ENCODE measurements at regions not wholly inside any gene's neighbourhood (a gene's known extent, or its start where the extent isn't known, plus 50 kb on each side); places are given as distances from the start of the nearest gene placed in this dataset.

- DNase-seq: no peak
These were observed 365.9 kb downstream of the MMUT start for GRCh38 chr6:49097116-49097515.

GRCh38 chr6:49088631-49089030 is 374.4 kb downstream of the MMUT start:
- DNase-seq: no peak

- DNase-seq: no peak
These were observed 375.7 kb downstream of the MMUT start for GRCh38 chr6:49087369-49087768.

GRCh38 chr6:49082611-49083010 is 380.4 kb downstream of the MMUT start:
- DNase-seq: no peak

GRCh38 chr6:49072885-49073620 is 390.0 kb downstream of the MMUT start:
- DNase-seq: no peak

GRCh38 chr6:49072146-49072545 is 390.9 kb downstream of the MMUT start:
- DNase-seq: no peak

- DNase-seq: no peak
These were observed 392.6 kb downstream of the MMUT start for GRCh38 chr6:49070411-49070810.

- DNase-seq: no peak
These were observed 408.7 kb downstream of the MMUT start for GRCh38 chr6:49054311-49054710.

- DNase-seq: no peak
These were observed 410.2 kb downstream of the MMUT start for GRCh38 chr6:49052901-49053300.

GRCh38 chr6:49051281-49051680 is 411.8 kb downstream of the MMUT start:
- DNase-seq: no peak

- DNase-seq: no peak
These were observed 412.5 kb downstream of the MMUT start for GRCh38 chr6:49050584-49050983.

- DNase-seq: no peak
These were observed 424.7 kb downstream of the MMUT start for GRCh38 chr6:49038294-49038822.

- DNase-seq: no peak
These were observed 432.6 kb downstream of the MMUT start for GRCh38 chr6:49030251-49031020.

GRCh38 chr6:49027644-49028043 is 435.4 kb downstream of the MMUT start:
- DNase-seq: no peak

GRCh38 chr6:49025273-49026240 is 437.5 kb downstream of the MMUT start:
- DNase-seq: no peak

- DNase-seq: no peak
These were observed 458.3 kb downstream of the MMUT start for GRCh38 chr6:49004801-49005200.

GRCh38 chr6:49003348-49003747 is 459.7 kb downstream of the MMUT start:
- DNase-seq: no peak

- no peak for DNase-seq
These were observed 461.1 kb downstream of the MMUT start for GRCh38 chr6:49001856-49002541.

GRCh38 chr6:48998574-48998973 is 464.5 kb downstream of the MMUT start:
- DNase-seq: no peak

- DNase-seq: no peak
These were observed 466.5 kb downstream of the MMUT start for GRCh38 chr6:48996461-48997119.

GRCh38 chr6:48994811-48995210 is 468.2 kb downstream of the MMUT start:
- DNase-seq: no peak

GRCh38 chr6:48990739-48991138 is 472.3 kb downstream of the MMUT start:
- DNase-seq: no peak

All from right forelimb (tissue), 1 donor.